ENCODE measurements at regions not wholly inside any gene's neighbourhood (a gene's known extent, or its start where the extent isn't known, plus 50 kb on each side); places are given as distances from the start of the nearest gene placed in this dataset.

DNA sequence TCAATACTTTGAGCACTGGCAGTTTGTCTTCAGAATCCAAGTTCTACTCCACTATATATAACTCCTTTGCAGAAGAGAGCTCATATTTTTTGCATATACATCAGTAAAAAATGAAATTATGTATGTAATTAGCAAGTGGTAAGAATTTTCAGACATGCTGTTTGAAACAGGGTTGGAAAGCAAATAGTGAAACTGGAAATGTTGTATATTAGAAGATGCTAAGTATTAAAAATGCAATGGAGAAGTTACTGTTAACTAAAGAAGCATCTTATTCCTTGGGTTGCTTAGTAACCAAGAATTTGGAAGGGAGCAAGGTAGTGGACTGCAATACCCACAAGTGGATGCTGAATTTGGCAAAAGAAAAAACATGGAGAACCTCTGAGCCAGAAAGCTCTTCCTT lies 88.6 kb upstream of the DLGAP1 start:
- TF ChIP-seq KDM1A (IDR thresholded peaks at IDR 0.05; ENCODE audit: low read depth) (no peak), ZC3H11A (IDR thresholded peaks at IDR 0.05) (no peak), CHD2 (IDR thresholded peaks at IDR 0.05; ENCODE audit: low read length, partially characterized antibody) (no peak), NR3C1 (IDR thresholded peaks at IDR 0.05) (no peak)
- Histone ChIP-seq H3K9me3 (no peaks in the 10 kb centered on the region), H3K4me3 (no peak overlapping the region), H3K27ac (no peak overlapping the region), H3K4me1 (no peaks in the 10 kb centered on the region), H3K4me2 (peak overlapping the region; percentile 23; the same call in 1 of the 3 replicates)
- DNase-seq (ENCODE audit: low read depth in 1 of 2, low spot score in 1 of 2), result no peak
- ChIA-PET POLR2A (no interaction called here), CTCF (no interaction called here)
- FAIRE-seq, result no peak
- ATAC-seq, result no peak

DNA sequence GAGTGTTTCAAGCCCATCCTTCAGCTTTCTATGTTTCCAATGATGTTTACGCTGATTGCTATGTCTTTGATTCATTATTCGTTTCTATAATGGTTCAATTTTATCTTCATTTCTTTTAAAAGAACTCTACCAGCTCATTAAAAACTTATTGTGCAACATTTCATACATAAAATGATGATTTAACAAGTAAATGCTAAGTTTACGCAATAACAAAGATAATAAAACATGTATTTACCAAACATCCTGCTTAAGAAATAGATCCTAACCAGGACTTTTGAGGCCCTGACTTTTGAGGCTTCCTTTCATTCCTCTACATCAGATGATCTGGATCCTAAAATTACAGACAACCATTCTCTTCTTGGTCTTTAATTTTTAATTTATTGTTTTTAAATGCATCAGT lies 86.5 kb upstream of the DLGAP1 start:
- Histone ChIP-seq H3K4me2 (no peak overlapping the region), H3K4me3 (no peak overlapping the region), H3K9me3 (no peaks in the 10 kb centered on the region), H3K27ac (no peak overlapping the region), H3K4me1 (no peaks in the 10 kb centered on the region)
- CTCF ChIA-PET, result no interaction called here
- TF ChIP-seq RCOR1 (IDR thresholded peaks at IDR 0.05; ENCODE audit: low read depth, low read length) (no peak), JUN (IDR thresholded peaks at IDR 0.05) (no peak), PBX3 (IDR thresholded peaks at IDR 0.05) (no peak), TP53 (CRISPR knock-in tag; IDR thresholded peaks at IDR 0.05) (no peak), RARB (CRISPR knock-in tag; IDR thresholded peaks at IDR 0.05) (no peak), NPAS2 (CRISPR knock-in tag; IDR thresholded peaks at IDR 0.05; ENCODE audit: borderline replicate concordance) (no peak), FOXS1 (CRISPR knock-in tag; IDR thresholded peaks at IDR 0.05) (no peak), SREBF2 (IDR thresholded peaks at IDR 0.05) (no peak), NR3C1 (IDR thresholded peaks at IDR 0.05) (no peak), NFE2L2 (conservative IDR thresholded peaks at IDR 0.05; ENCODE audit: low read length) (no peak), ZC3H11A (IDR thresholded peaks at IDR 0.05) (no peak), HDAC2 (IDR thresholded peaks at IDR 0.05) (no peak), EHMT2 (IDR thresholded peaks at IDR 0.05; ENCODE audit: low read depth) (no peak)
- DNase-seq (ENCODE audit: low read depth in 1 of 2, low spot score in 1 of 2) (no peak), FAIRE-seq (no peak), ATAC-seq (no peak)
- POLR2A ChIA-PET, result no interaction called here
- 5% methylated on average over 3 of the region's 3 CpGs for WGBS (ENCODE audit: missing lambda C conversion rate)

- DNase-seq (ENCODE audit: low read depth in 1 of 2, low spot score in 1 of 2) (no peak), ATAC-seq (no peak), FAIRE-seq (no peak)
- H3K4me2 ChIP-seq, result no peak overlapping the region
- ChIA-PET CTCF (no interaction called here), POLR2A (no interaction called here)
- no peaks in the 10 kb centered on the region for H3K9me3 ChIP-seq
- no peaks in the 10 kb centered on the region for H3K4me1 ChIP-seq
- H3K27ac ChIP-seq, result no peak overlapping the region
- H3K4me3 ChIP-seq, result no peak overlapping the region
- TF ChIP-seq, protein P1, sequence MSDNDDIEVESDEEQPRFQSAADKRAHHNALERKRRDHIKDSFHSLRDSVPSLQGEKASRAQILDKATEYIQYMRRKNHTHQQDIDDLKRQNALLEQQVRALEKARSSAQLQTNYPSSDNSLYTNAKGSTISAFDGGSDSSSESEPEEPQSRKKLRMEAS (IDR thresholded peaks at IDR 0.05), result no peak
- TF ChIP-seq HOXB5 (CRISPR knock-in tag; IDR thresholded peaks at IDR 0.05) (no peak), HOXB13 (CRISPR knock-in tag; IDR thresholded peaks at IDR 0.05; ENCODE audit: low read depth) (no peak), ZC3H11A (IDR thresholded peaks at IDR 0.05) (no peak), EHMT2 (IDR thresholded peaks at IDR 0.05; ENCODE audit: low read depth) (no peak), ESRRA (IDR thresholded peaks at IDR 0.05; ENCODE audit: borderline replicate concordance, low read length) (no peak), RFX5 (IDR thresholded peaks at IDR 0.05) (no peak), ZNF302 (CRISPR knock-in tag; IDR thresholded peaks at IDR 0.05) (no peak), NFE2L2 (conservative IDR thresholded peaks at IDR 0.05; ENCODE audit: low read length) (no peak), FOXS1 (CRISPR knock-in tag; IDR thresholded peaks at IDR 0.05) (no peak), SREBF2 (IDR thresholded peaks at IDR 0.05) (no peak), ZSCAN20 (CRISPR knock-in tag; IDR thresholded peaks at IDR 0.05) (no peak), E2F6 (IDR thresholded peaks at IDR 0.05; ENCODE audit: borderline replicate concordance, low read depth) (no peak), CHD2 (IDR thresholded peaks at IDR 0.05; ENCODE audit: low read length, partially characterized antibody) (no peak), USF2 (IDR thresholded peaks at IDR 0.05) (no peak), ZFP36 (IDR thresholded peaks at IDR 0.05; ENCODE audit: borderline replicate concordance, partially characterized antibody) (no peak), EP300 (IDR thresholded peaks at IDR 0.05) (no peak), NPAS2 (CRISPR knock-in tag; IDR thresholded peaks at IDR 0.05; ENCODE audit: borderline replicate concordance) (no peak)
Measured at GRCh38 chr18:4536447-4536846, 81.3 kb upstream of the DLGAP1 start.

Data from A549 (cell line).